ENCODE measurements at regions not wholly inside any gene's neighbourhood (a gene's known extent, or its start where the extent isn't known, plus 50 kb on each side); places are given as distances from the start of the nearest gene placed in this dataset.

DNA sequence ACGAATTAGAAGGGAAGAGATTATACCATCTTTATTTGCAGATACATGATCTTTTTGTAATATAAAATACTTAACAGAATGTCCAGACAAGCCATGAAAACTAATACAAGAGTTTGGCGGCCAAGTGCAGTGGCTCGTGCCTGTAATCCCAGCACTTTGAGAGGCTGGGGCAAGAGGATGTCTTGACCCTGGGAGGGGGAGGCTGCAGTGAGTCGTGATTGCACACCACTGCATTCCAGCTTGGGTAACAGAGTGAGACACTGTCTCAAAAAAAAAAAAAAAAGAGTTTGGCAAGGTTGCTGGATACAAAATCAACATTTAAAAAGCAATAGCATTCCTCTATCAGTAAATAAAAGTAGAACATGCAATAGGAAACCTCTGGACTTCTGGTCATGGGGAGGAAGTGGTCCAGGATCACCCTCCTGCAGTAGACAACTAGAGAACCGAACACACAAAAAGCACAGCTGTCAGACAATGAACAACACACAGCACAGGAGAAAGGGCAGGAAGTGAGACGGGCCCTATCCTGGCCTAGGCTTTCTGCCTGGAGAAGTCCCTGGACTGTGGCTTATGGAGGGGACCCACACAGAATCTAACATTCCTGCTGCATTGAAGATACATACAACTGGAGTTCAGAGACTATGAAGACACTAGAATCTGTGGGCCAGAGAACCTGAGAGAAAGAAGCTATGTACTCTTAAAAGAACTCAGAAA lies 118.9 kb upstream of the ARL4C start:
- DNase-seq: no peak
- in situ Hi-C loops (cut with HindIII; ENCODE audit: low pct_ligation_motif_present, low pct_unique_long_range_greater_than_20kb, low sequenced_read_pairs): no loop called here

DNA sequence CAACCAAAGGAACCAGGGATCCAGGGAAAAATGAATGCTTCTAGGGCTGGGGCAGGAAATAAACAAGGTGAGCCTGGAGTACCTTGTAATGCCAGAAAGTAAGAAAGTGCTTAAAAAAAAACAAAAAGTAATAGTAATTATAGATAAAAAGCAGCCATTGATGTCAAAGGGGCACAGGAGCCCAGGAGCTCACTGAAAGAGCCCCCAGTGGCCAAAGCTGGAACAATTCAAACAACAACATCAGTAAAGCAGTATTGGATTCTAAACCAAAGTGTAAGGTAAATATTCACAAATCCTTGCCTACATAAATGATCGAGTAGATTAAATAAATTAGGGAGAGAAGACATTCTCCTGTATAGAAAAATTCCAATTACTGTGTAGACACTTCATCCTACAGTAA lies 114.3 kb upstream of the ARL4C start:
- DNase-seq: peak; percentile 6
- in situ Hi-C loops (cut with HindIII; ENCODE audit: low pct_ligation_motif_present, low pct_unique_long_range_greater_than_20kb, low sequenced_read_pairs): no loop called here

DNA sequence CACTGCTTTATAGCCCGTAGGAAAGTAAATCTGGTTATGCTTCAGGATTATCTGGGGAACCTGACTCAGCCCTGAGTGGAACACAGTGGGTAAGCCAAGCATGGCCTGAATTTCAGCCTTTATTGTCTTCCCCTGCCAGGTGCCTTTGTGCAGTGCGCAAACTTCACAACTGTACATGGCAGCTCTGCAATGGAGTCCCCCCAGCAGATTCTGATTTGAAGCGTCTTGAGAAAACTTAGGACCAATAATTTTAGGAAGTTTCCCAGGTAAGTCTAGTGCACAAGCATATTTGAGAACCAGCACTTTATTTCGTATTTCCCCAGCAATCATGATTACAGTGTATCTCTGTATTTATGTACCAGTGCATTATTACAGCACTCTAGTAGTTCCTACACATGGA lies 112.1 kb upstream of the ARL4C start:
- no peak for DNase-seq
- in situ Hi-C loops (cut with HindIII; ENCODE audit: low pct_ligation_motif_present, low pct_unique_long_range_greater_than_20kb, low sequenced_read_pairs): no loop called here

DNA sequence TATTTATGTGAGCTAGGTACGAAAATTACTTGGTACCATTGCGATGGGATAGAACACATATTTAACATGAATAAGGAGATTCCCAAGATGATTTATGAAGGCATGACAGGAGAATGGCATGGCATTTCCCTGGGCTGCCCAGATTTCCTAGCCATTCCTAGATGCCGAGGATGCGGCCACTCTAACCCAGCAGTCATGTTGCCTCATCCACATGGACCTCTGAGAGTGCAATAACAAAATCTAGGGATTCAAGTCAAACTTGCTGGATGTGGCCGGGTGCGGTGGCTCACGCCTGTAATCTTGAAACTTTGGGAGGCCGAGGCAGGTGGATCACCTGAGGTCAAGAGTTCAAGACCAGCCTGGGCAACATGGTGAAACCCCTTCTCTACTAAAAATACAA lies 110.8 kb upstream of the ARL4C start:
- in situ Hi-C loops (cut with HindIII; ENCODE audit: low pct_ligation_motif_present, low pct_unique_long_range_greater_than_20kb, low sequenced_read_pairs): no loop called here
- no peak for DNase-seq

DNA sequence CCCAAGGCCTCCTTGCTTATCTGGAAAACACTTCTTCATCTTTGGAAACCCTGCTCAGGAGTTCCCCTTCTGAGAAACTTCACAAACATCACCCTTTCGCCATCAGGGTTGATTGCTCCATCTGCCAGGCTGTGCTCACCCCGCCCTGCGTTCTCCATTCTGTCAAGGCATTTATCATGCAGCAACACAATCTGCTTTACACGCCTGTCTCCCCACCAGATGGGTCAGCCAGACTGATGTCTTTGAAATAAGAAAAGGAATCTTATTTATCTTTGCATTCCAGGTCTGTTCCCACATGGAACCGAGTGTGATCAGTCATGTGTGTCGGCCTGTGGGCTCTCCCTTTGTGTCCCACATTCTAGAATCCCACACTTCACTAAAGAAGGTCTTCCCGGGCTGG lies 110.0 kb upstream of the ARL4C start:
- in situ Hi-C loops (cut with HindIII; ENCODE audit: low pct_ligation_motif_present, low pct_unique_long_range_greater_than_20kb, low sequenced_read_pairs): no loop called here

DNA sequence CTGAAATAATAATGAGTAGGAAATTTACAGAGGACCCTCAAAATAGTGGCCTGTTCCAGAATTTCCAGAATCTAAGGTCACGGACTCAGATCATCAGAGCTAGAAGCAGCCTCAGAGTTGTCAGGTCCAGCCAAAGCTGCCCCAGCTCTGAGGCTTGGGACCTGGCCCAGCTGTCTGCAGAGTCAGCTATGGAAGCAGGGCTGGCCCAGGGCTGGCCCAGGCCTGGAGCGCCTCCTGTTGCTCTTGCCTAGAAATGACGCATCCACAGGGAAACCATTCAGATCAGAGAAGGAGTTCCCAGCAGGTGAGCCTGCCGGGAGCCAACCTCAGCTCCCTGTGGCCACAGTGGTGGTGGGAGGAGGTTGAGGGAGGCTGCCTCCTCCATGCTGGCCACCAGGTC lies 106.7 kb upstream of the ARL4C start:
- DNase-seq: no peak
- in situ Hi-C loops (cut with HindIII; ENCODE audit: low pct_ligation_motif_present, low pct_unique_long_range_greater_than_20kb, low sequenced_read_pairs): no loop called here

More for the DNA sequence above, 110.0 kb upstream of the ARL4C start:
- no peak for DNase-seq

DNA sequence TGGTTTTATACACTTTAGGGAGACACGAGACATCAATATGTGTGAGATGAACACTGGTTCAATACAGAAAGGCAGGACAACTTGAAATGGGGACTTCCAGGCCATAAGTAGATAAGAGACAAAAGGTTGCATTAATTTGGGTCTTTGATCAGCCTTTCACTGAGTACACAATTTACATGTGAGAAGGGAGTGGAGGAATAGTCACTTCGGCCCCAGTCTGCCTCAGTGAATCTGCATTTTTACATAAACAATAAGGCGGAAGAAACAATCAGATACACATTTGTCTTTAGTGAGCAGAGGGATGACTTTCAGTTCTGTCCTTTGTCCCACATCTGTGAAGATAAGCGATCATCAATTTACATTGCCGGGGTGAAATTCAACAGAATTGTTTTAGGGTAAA lies 104.3 kb upstream of the ARL4C start:
- in situ Hi-C loops (cut with HindIII; ENCODE audit: low pct_ligation_motif_present, low pct_unique_long_range_greater_than_20kb, low sequenced_read_pairs): no loop called here

DNA sequence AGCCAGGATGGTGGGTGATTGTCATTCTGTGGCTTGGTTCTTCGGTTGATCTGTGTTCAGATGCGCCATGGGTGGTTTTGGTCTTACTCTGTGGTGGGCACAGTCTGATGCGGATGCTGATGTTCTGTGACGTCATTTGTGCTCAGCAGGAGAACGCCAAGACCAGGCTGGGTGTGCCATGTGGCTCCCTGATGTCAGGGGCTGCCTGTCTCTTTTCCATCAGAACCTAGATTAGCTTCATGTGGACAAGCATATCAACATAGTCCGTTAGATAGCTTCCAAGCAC lies 100.6 kb upstream of the ARL4C start:
- in situ Hi-C loops (cut with HindIII; ENCODE audit: low pct_ligation_motif_present, low pct_unique_long_range_greater_than_20kb, low sequenced_read_pairs): no loop called here
- no peak for DNase-seq

More for the DNA sequence above, 104.3 kb upstream of the ARL4C start:
- no peak for DNase-seq

DNA sequence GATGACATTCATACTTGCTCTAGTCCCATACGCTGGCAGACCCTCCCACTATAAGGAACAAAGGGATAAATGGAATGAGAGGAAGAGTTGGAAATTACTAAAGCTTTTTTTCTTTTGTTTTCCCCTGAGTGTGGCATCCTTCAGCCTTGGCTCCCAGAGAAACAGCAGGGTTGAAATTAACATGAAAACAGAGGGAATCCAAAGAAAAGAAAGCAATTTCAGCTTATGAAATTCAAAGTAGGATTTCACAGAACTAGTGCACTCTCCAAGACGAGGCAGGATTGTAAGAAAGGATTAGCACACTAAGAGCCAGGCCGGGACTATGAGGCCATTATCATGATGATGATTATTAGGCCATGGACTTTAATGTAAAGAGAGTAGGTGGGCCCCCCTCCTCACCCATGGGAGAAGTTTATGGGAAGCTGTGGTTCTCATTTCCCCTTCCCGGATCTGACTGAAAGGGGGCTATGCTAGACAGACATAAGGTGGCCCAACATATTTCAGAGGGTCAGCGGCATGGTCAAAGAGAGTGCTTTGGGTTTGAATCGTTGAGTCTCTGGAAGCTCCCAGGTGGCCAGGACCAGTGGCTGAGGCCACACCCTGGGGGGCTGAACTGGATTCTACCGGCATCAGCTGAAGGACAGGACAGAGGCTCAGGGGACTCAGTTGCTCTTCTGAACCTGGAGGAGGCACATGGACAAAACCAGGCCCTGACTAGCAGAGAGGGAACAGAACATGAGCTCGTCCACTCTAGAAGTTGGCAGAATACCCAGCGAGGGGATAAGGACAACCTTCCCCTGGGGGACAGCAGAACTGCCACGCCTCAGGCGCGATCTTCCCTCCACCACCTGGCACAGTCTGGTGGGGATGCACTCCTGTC lies 100.1 kb upstream of the ARL4C start:
- DNase-seq: no peak
- in situ Hi-C loops (cut with HindIII; ENCODE audit: low pct_ligation_motif_present, low pct_unique_long_range_greater_than_20kb, low sequenced_read_pairs): no loop called here

DNA sequence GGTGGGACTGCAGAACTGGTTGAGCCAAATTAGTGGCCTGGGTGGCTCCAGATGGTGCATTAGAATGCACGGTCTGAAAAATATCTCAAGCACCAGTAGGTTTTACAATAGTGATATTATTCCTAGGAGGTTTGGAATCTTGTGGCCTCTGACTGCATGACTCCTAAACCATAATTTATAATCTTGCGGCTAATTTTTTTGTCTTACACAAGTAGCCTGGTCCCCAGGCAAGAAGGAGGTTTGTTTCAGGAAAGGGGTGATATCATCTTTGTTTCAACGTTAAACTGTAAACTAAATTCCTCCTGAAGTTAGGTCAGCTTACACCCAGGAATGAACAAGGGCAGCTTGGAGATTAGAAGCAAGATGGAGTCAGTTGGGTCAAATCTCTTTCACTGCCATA lies 98.9 kb upstream of the ARL4C start:
- in situ Hi-C loops (cut with HindIII; ENCODE audit: low pct_ligation_motif_present, low pct_unique_long_range_greater_than_20kb, low sequenced_read_pairs): no loop called here
- DNase-seq: no peak

DNA sequence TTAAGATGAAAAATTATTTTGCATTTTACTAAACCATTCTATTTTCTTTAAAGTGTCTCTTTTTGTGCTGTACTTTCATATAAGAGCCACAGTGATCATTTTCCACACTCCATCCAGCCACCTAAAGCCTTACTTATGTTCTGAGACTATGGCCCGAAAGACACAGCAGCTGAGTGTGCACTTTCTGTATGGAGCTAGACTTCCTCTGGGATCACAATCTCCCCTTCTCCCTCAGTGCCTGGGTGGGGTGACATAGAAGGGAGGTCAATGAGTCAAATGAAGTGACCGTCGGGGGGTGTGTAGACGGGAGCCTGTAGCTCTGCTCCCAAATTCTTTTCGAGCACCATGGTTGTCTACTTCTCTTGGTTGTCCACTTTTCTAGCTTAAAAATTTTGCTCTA lies 97.8 kb upstream of the ARL4C start:
- in situ Hi-C loops (cut with HindIII; ENCODE audit: low pct_ligation_motif_present, low pct_unique_long_range_greater_than_20kb, low sequenced_read_pairs): no loop called here
- DNase-seq: no peak

DNA sequence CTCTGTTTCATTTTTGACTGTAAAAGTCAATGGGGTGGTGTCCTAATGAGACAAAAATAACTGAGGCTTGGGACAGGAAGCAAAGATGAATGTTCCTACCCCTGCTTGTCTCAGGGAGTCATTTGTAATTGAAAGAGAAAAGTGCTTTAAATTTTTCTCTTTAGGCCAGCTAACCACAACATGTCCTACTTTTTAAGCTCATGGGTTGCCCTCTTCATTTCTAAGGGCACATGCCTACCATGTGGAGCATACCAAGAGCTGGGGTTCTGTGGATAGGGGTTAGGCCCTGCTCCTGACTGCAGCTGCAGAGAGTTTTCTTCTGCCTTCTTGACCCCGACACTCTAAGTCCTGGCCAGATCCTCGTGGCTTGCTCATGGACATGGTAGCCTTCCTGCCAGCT lies 96.8 kb upstream of the ARL4C start:
- in situ Hi-C loops (cut with HindIII; ENCODE audit: low pct_ligation_motif_present, low pct_unique_long_range_greater_than_20kb, low sequenced_read_pairs): no loop called here

DNA sequence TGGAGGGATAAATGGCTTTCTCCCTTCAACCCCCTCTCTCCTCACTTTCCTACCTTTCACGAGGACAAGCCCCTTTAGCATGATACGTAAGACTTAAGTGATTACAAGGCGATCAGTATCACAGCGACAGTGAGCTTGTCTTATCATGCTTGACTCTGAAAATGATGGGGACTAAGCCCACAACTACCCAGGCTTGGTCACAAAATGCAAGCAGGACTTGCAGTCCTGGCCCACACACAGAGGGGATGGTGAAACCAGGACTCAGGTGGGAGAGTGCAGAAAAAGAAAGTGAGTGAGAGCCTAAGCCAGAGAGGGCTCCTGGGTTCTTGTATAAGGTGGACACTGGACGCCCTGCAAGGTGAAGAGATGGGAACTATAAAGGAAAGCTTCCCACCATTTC lies 95.7 kb upstream of the ARL4C start:
- in situ Hi-C loops (cut with HindIII; ENCODE audit: low pct_ligation_motif_present, low pct_unique_long_range_greater_than_20kb, low sequenced_read_pairs): no loop called here
- no peak for DNase-seq

More for the DNA sequence above, 96.8 kb upstream of the ARL4C start:
- no peak for DNase-seq

DNA sequence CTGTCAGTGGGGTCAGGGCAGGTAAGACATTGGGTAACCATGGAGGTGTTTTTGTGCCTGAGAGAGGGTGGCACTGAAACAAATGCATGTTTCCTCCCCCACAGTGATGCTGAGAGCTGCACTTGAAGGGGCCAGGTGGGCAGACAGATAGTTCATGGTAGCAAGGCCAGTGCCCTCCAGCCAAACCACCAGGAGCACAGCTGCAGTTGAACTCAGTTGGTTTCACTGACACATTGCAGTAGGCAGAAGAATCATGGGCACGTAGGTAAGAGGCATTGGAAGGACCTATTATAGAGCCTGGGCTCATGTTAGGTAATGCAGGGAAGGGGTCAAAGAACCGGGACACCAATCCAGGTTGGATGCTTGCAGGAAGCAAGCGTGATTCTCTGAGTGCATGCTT lies 93.2 kb upstream of the ARL4C start:
- DNase-seq: no peak
- in situ Hi-C loops (cut with HindIII; ENCODE audit: low pct_ligation_motif_present, low pct_unique_long_range_greater_than_20kb, low sequenced_read_pairs): no loop called here

DNA sequence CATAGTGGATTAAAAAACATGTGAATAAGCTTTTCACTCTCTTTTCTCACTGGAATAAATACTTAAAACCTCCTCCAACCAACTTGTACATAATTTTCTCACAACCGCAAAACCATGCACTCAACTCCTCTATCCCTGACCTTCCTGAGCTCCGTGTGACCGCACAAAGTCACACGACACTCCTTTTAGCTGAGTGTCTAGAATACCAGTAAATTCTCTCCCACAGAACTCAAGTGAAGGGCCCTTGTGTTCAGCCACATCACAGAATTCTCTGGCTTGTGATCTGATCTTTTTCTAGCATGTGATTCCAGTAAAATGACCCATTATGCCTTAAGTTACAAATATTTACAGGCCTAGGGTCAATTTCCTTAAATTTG lies 91.2 kb upstream of the ARL4C start:
- DNase-seq: no peak
- in situ Hi-C loops (cut with HindIII; ENCODE audit: low pct_ligation_motif_present, low pct_unique_long_range_greater_than_20kb, low sequenced_read_pairs): no loop called here

DNA sequence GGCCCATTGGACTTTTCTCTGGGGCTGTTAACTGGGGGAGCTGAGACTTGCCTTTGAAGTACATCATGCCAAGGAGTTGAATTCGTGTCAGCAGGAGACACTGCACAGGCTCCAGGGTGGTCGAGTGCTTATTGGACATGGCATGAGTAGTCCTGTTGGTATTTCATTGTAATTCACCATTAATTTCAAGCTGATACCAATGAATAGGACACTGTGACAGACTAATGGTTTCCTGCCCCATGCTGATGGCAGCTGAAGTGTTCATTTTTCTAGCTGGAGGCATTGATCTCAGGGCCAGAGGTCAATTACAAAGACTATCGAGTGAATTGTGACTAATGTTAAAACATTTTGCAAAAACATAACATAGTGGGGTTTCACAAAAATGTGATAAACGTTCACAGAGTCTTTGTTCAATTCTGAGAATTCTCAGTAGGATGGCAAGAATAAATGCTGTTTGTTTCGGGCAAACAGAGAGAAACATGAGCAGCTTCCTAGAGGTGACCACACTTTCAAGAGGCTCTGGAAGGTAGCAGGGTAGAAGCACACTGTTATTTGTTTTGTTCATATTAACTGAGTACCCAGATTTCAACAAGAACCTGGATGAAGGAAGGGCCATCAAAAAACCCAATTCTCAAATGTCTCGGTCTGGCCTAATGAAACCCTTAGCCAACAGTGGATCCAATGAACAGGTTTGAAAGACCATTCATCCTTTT lies 90.6 kb upstream of the ARL4C start:
- in situ Hi-C loops (cut with HindIII; ENCODE audit: low pct_ligation_motif_present, low pct_unique_long_range_greater_than_20kb, low sequenced_read_pairs): no loop called here
- no peak for DNase-seq

DNA sequence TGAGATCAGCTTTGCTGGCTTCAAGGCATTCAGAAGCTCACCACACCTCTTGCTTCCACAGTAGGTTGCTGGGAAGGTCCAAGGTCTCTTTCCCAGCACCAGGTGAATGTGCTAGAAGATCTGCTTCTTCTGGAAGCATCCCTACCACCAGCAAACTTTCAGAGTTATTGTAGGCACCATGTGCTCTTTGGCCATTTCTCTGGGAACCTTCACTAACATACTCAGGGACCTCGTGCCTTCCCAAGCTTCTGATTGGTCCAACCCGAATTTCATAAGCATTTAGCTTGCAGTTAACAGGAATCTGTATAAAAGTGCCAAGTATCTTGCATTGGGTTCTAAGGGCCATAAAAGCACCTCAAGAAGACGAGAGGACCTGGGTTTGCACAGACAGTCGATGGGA lies 86.5 kb upstream of the ARL4C start:
- in situ Hi-C loops (cut with HindIII; ENCODE audit: low pct_ligation_motif_present, low pct_unique_long_range_greater_than_20kb, low sequenced_read_pairs): no loop called here
- DNase-seq: no peak

DNA sequence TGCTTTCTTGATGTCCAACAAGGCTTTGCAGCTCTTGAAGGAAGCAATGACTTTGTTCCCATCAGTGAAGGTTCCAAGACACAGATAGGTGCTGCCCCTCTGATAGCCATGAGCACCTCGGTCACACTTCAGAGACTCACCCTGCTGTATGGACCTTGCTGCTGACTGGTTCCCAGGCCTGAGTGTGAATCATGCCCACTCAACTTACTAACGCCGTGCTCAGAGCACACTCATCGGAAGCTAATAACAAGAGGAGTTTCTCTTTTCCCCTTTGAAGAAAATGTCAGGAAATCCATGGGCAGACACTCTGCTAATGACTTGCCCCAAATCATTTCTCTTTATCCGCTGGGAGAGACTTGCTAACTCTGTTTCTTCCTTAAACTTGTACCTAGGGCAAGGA lies 83.8 kb upstream of the ARL4C start:
- in situ Hi-C loops (cut with HindIII; ENCODE audit: low pct_ligation_motif_present, low pct_unique_long_range_greater_than_20kb, low sequenced_read_pairs): no loop called here
- no peak for DNase-seq

DNA sequence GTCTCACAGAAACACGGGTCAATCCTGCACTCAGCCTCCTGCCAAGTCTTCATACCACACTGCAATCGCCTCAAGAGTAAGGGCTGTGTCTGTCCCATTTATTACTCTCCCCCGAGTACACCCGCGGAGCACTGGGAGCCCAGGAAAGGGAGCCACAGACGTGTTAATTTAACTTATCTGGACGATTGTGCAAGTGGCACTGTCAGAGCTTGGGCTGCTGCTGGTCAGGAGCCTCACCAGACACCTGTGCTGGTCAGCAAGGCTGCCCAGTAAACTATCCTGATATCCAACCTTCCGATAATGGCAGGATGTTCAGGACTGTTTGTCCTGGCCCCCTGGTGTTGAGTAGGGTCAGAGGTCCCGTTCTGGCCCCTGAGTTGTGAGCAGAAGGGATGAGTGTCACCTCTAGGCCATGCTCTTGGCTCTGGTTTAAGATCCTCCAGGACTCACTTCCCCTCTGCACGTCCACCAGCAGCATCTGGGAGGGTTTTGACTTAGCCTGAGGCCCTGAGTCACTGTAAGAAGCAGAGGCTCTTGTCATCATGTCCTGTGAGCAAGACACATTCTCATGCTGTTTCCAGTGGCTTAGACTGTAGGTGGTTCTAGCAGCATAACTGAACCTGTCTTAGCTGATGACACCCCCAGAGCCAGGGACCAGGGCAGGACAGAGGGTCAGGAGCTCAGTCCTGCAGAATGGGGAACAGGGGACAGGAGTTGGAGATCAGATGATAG lies 82.5 kb upstream of the ARL4C start:
- no peak for DNase-seq
- in situ Hi-C loops (cut with HindIII; ENCODE audit: low pct_ligation_motif_present, low pct_unique_long_range_greater_than_20kb, low sequenced_read_pairs): no loop called here
